Embryonic facial prominence (tissue), 1 donor: ENCODE measurements at regions not wholly inside any gene's neighbourhood (a gene's known extent, or its start where the extent isn't known, plus 50 kb on each side); places are given as distances from the start of the nearest gene placed in this dataset.
"Not testable (repeated sequence)": the region's sequence is repeated elsewhere in the genome, so short reads cannot be mapped to it uniquely, and the experiment has no call there.

ENCODE experiments used
- DNase-seq: peaks from one replicate; pipeline ENCODE4 v3.0.0-alpha.2; 2016; ENCODE audit errors: extremely low spot score

GRCh38 chr6:50995036-50995435, 176.4 kb downstream of the TFAP2B start:
- DNase-seq: no peak

DNA sequence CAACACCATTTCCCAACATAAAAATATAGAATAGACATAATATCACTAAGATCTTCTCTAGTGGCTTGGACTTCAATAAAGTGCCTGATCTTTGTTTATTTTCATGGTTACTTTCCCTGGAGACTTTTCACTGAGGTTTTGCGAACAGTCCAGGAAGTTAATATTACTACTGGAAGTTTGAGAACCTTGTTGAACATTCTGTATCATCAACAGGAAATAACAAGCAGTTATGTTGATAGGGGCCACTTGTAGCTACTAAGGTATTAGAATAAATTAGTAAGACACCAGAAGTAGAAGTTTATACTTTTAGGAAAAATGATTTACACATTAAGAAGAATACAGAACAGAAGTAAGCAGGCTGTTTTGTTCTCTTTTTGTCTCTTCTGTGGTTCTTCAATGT, 180.2 kb downstream of the TFAP2B start:
- DNase-seq: no peak

DNA sequence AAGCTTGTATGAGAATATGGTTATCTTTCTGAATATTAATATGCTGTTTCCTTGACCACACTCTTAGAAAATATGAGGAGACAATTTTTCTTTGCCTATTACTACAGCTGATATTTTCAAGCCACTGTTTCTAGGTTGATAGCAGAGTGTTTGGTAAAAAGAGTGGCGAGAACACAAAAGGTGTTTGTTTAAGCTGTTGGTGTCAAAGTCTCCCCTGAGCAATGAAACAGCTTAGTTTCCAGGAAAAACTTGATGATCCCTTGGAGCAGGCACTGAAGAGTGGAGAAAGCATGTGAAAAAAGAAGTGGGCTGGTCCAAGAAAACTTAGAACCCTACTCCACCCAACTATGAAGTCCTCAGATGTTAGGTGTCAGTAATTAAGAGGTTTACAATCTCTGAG, 182.7 kb downstream of the TFAP2B start:
- no peak for DNase-seq

- DNase-seq: no peak
Measured at GRCh38 chr6:51004380-51004779, 185.7 kb downstream of the TFAP2B start.

DNA sequence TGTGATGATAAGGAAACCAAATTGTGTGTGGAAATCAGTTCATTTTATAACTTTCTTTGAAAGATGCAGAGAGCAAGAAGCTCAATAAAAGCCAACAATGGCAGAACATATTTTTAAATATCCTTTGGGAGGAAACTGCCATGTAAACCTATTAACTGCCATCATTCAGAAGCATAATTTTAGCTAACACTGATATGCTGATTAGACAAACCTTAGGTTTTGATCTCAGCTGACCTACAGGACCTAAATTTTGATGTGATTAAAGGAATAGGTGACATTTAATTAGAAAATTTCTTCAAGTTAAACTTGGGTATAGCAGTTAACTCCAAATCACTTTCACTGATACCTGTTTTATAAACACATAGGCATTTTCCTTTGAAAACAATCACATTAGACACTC, 187.1 kb downstream of the TFAP2B start:
- no peak for DNase-seq

DNA sequence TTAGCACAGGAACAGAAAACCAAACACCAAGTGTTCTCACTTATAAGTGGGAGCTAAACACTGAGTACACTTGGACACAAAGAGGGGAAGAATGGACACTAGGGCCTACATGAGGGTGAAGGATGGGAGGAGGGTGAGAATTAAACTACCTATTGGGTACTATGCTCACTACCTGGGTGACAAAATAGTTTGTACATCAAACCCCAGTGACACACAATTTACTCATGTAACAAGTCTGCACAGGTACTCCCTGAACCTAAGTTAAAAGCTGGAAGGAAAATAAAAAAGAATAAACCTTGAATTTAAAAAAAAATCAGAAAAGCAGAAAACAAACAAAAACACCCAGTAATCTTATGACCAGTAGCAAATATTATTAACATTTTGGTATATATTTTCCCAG, 188.6 kb downstream of the TFAP2B start:
- DNase-seq: no peak

- not testable (repeated sequence) for DNase-seq
Measured at GRCh38 chr6:51008693-51009092, 190.0 kb downstream of the TFAP2B start.

DNA sequence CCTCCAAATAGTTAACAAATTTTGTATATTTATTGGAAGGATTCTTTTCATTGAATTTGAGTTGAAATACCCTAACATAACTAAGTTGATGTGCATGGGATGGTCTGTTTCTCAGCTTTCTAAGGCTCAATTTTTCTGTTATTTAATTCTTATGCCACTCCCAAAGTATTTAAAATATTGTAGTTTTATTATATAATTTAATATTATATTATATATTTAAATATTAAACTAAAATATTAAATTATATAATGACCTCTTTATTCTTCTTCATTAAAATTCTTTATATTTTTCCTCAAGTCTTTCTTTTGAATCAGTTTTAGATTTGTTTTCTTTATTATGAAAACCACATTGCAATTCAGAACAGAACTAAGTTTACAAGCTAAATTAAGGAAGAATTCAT, 194.7 kb downstream of the TFAP2B start:
- DNase-seq: no peak

- no peak for DNase-seq
Measured at GRCh38 chr6:51015394-51015793, 196.7 kb downstream of the TFAP2B start.

- DNase-seq: no peak
Measured at GRCh38 chr6:51016489-51016888, 197.8 kb downstream of the TFAP2B start.

GRCh38 chr6:51019806-51020205, 201.1 kb downstream of the TFAP2B start:
- no peak for DNase-seq

DNA sequence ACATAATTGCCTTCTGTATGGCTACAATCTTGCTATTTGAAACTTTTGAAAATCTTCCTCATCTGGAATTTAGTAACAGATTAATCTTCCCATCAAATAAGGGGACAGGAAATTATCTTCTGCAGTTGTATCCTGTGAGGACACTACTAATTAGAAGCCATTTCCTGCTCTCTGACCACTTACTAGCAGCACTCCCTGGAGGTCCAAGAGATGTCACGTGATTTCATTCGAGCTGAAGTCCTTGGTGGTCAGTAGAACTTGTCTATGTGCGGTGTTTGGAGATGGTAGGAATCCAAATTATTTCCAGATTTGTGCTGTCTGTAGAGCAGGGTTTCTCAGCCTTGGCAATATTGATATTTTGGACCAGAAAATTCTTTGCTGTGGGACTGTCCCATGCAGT, 202.5 kb downstream of the TFAP2B start:
- no peak for DNase-seq

DNA sequence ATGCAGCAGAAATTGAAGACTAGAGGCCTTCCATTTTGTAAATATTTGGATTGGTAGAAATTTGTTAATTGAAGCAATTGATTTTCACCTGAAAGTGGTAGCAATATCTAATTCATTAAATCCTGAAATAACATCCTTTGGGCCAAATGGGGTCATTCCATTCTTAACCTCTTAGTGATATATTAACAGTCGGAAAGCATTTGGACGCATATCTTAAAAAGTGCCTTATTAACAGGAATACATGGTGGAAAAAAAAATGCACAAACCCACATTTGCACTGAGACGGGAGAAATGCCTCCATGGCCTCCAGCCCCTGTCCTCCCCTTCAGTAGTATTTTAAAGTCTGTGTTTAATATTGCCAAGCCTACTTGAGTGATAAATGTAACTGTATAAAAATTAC, 205.5 kb downstream of the TFAP2B start:
- DNase-seq: no peak

GRCh38 chr6:51025082-51025777, 206.6 kb downstream of the TFAP2B start:
- no peak for DNase-seq

- no peak for DNase-seq
Measured at GRCh38 chr6:51027283-51028065, 208.8 kb downstream of the TFAP2B start.

- no peak for DNase-seq
Measured at GRCh38 chr6:51028276-51028675, 209.6 kb downstream of the TFAP2B start.

- DNase-seq: no peak
Measured at GRCh38 chr6:51029561-51029960, 210.9 kb downstream of the TFAP2B start.

DNA sequence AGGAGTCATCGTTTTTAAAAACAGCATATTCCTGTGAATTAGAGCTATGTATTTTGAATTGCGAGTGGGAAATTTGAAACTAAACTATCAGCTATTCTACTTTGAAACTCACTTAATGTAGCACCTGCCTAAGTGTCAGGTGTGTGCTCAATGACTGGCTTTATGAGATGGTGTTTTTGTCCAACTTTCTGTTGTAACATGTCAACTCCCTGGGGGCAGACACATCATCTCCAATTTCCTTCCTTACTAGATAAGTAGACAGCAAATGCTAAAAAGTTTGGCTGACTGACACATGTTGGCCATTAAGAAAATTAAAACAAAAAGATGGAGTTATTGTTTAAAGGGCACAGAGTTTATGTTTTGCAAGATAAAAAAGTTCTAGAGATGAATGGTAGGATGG, 226.9 kb downstream of the TFAP2B start:
- no peak for DNase-seq

DNA sequence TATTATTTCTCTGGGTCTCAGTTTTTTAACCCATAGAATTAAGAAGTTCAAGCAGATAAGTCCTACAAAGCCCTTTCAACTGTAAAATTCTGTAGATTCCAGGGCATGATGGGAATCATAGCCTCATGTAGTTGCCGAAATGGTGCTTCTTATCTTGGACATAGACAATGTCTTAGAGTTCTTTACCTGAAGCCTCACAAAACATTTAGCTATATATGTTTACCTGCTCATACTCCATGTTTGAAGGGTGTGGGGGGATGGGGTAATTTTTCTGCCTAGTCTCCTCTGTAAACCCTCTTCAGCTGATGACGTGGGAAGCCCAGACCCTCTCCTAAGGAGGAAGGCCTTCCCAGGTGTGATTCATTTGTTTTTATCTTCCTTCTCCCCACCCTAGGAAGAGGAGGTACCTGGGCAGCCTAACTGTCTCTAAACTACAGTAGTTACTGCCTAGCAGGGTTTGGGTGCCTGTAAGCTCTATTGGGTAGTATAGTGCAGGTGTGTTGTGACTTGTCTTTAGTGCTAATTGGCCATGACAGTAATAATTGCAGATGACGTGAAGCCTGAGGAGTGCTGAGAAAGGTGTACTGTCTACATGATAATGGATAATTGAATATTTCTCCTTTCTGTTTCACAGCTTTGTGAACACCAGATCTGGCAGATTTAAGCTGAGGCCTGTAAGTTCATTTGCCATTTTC, 230.8 kb downstream of the TFAP2B start:
- DNase-seq: no peak

DNA sequence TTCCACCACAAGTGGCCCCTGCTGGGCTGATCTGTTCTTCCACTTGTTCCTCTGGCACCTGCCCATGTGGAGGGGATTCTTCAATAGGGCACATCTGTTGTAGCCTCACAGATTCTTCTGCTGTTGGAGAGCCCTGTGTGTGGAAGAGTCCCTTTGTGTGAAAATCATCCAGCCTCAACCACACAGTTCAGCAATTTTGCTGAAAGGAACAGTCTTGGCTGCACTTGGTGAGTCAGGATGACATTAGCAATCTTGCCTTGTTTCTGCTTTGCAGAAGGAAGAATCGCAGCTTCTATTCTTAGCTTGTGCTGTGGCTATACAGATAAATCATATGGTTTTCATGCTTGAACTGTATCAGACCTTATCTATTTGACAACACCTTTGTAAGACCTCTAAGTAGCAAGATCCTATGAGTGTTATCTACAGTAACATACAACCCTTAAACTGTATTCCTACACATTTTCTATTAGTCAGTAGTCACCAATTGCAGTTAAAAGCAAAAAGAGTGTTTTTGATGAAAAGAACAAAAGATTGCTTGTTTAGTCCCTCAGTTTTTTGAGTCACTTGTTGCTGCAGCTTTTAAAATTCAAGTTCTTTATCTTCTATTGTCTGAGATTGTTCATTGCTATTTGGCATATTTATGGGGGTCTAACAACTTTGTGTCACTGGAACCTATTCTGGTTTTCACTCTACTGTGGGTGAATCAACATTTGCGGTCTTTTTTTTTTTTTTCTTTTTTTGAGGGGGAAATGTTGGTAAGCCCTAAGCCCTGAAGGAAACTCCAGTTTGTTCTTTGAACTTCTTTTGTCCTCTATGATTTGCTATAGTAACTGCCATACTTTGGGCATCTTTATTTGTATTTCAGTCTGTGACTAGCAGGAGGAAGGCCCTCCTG, 231.6 kb downstream of the TFAP2B start:
- no peak for DNase-seq

DNA sequence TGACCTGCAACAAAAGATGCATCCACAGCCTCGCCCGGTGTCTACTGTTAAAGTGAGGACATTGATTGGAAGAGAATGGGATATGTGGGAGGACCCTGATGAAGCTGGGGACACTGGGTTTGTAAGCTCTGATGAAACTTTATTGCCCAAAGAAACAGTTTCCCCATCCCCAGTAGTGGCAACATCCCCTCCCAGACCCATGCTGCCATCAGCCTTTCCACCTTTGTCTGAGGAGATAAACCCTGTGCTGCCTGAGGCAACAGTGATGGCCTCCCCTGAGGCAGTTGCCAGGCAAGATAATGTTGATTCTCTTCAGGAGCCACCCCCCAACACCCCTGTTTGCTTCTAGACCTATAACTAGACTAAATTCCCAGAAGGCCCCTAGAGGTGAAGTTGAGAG, 234.0 kb downstream of the TFAP2B start:
- DNase-seq: not testable (repeated sequence)

GRCh38 chr6:51055316-51055715, 236.6 kb downstream of the TFAP2B start:
- DNase-seq: not testable (repeated sequence)
